ENCODE measurements at regions not wholly inside any gene's neighbourhood (a gene's known extent, or its start where the extent isn't known, plus 50 kb on each side); places are given as distances from the start of the nearest gene placed in this dataset.
"Not testable (repeated sequence)": the region's sequence is repeated elsewhere in the genome, so short reads cannot be mapped to it uniquely, and the experiment has no call there.

GRCh38 chr21:20187028-20187427 is 811.2 kb upstream of the NCAM2 start:
- Histone ChIP-seq H3K4me3 (no peak overlapping the region), H3K4me1 (ENCODE audit: control insufficient read depth in 1 of 2, low read depth in 2 of 2) (no peaks in the 10 kb centered on the region), H3K9me3 (no peaks in the 10 kb centered on the region), H3K27me3 (replicated peaks; ENCODE audit: insufficient read depth) (no peaks in the 10 kb centered on the region), H3K36me3 (no peaks in the 10 kb centered on the region), H3K27ac (no peak overlapping the region)
- DNase-seq (ENCODE audit: low spot score) (no peak), ATAC-seq (ENCODE audit: insufficient number of reproducible peaks, low FRiP score, low read depth) (no peak)
- TF ChIP-seq CTCF (IDR thresholded peaks at IDR 0.05): no peak

GRCh38 chr21:20201323-20201722 is 796.9 kb upstream of the NCAM2 start:
- H3K9me3 ChIP-seq; DNase-seq (ENCODE audit: low spot score); H3K27ac ChIP-seq; H3K4me3 ChIP-seq; ATAC-seq (ENCODE audit: insufficient number of reproducible peaks, low FRiP score, low read depth); H3K4me1 ChIP-seq (ENCODE audit: control insufficient read depth in 1 of 2, low read depth in 2 of 2); H3K36me3 ChIP-seq; H3K27me3 ChIP-seq (replicated peaks; ENCODE audit: insufficient read depth): not testable (repeated sequence)

GRCh38 chr21:20207335-20207734 is 790.9 kb upstream of the NCAM2 start:
- Histone ChIP-seq H3K4me1 (ENCODE audit: control insufficient read depth in 1 of 2, low read depth in 2 of 2) (no peaks in the 10 kb centered on the region), H3K9me3 (no peaks in the 10 kb centered on the region), H3K4me3 (no peak overlapping the region), H3K27me3 (replicated peaks; ENCODE audit: insufficient read depth) (no peaks in the 10 kb centered on the region), H3K36me3 (no peaks in the 10 kb centered on the region), H3K27ac (no peak overlapping the region)
- TF ChIP-seq CTCF (IDR thresholded peaks at IDR 0.05): no peak
- DNase-seq (ENCODE audit: low spot score) (no peak), ATAC-seq (ENCODE audit: insufficient number of reproducible peaks, low FRiP score, low read depth) (no peak)

- no peak for ATAC-seq (ENCODE audit: insufficient number of reproducible peaks, low FRiP score, low read depth)
Measured at GRCh38 chr21:20215959-20216358, 782.2 kb upstream of the NCAM2 start.

GRCh38 chr21:20220586-20220985 is 777.6 kb upstream of the NCAM2 start:
- no peak overlapping the region for H3K27ac ChIP-seq
- H3K4me3 ChIP-seq: no peak overlapping the region
- no peaks in the 10 kb centered on the region for H3K4me1 ChIP-seq (ENCODE audit: control insufficient read depth in 1 of 2, low read depth in 2 of 2)
- no peaks in the 10 kb centered on the region for H3K9me3 ChIP-seq
- H3K36me3 ChIP-seq: no peaks in the 10 kb centered on the region
- no peak for TF ChIP-seq CTCF (IDR thresholded peaks at IDR 0.05)
- ATAC-seq (ENCODE audit: insufficient number of reproducible peaks, low FRiP score, low read depth): no peak
- DNase-seq (ENCODE audit: low spot score): no peak
- H3K27me3 ChIP-seq (replicated peaks; ENCODE audit: insufficient read depth): no peaks in the 10 kb centered on the region

More at GRCh38 chr21:20215959-20216358, 782.2 kb upstream of the NCAM2 start:
- Histone ChIP-seq H3K27me3 (replicated peaks; ENCODE audit: insufficient read depth) (no peaks in the 10 kb centered on the region), H3K27ac (no peak overlapping the region), H3K36me3 (no peaks in the 10 kb centered on the region), H3K4me3 (no peak overlapping the region), H3K9me3 (no peaks in the 10 kb centered on the region), H3K4me1 (ENCODE audit: control insufficient read depth in 1 of 2, low read depth in 2 of 2) (no peaks in the 10 kb centered on the region)
- TF ChIP-seq CTCF (IDR thresholded peaks at IDR 0.05): no peak
- no peak for DNase-seq (ENCODE audit: low spot score)

GRCh38 chr21:20221981-20222380 is 776.2 kb upstream of the NCAM2 start:
- not testable (repeated sequence) for H3K4me1 ChIP-seq (ENCODE audit: control insufficient read depth in 1 of 2, low read depth in 2 of 2); ATAC-seq (ENCODE audit: insufficient number of reproducible peaks, low FRiP score, low read depth); H3K36me3 ChIP-seq; H3K4me3 ChIP-seq; H3K27me3 ChIP-seq (replicated peaks; ENCODE audit: insufficient read depth); H3K27ac ChIP-seq; DNase-seq (ENCODE audit: low spot score); H3K9me3 ChIP-seq

- ATAC-seq (ENCODE audit: insufficient number of reproducible peaks, low FRiP score, low read depth): not testable (repeated sequence)
Measured at GRCh38 chr21:20236649-20237048, 761.6 kb upstream of the NCAM2 start.

More at GRCh38 chr21:20236649-20237048, 761.6 kb upstream of the NCAM2 start:
- H3K27ac ChIP-seq; H3K36me3 ChIP-seq; H3K4me3 ChIP-seq; H3K4me1 ChIP-seq (ENCODE audit: control insufficient read depth in 1 of 2, low read depth in 2 of 2); H3K27me3 ChIP-seq (replicated peaks; ENCODE audit: insufficient read depth); DNase-seq (ENCODE audit: low spot score); H3K9me3 ChIP-seq: not testable (repeated sequence)
